Common myeloid progenitor, CD34-positive (primary cell): ENCODE measurements at regions not wholly inside any gene's neighbourhood (a gene's known extent, or its start where the extent isn't known, plus 50 kb on each side); places are given as distances from the start of the nearest gene placed in this dataset.

Source experiments
- CTCF ChIA-PET: fragments of 350-600 bp; sonication (Branson Sonifier 250); formaldehyde crosslinking; loops from one replicate; lab custom pipeline; 2021; ENCODE audit warnings: antibody characterized with exemption; lab: Charles Lee
- POLR2A ChIA-PET: fragments of 350-600 bp; sonication (Branson Sonifier 250); formaldehyde crosslinking; loops from one replicate; lab custom pipeline; 2021; ENCODE audit warnings: antibody characterized with exemption; lab: Charles Lee
- DNase-seq, 3 donors: peaks; one replicate each; pipeline versions ENCODE4 v3.0.0 to v3.0.0-alpha.2; 2013
- H3K27ac ChIP-seq, 2 experiments: 1 replicate in 1 of 2; 2 replicates in 1 of 2; pipeline ENCODE4 v1.7.0; 2013; ENCODE audit warnings: inconsistent platforms in 2 of 2, low read length in 2 of 2, mild to moderate bottlenecking in 2 of 2, low read depth in 1 of 2, moderate library complexity in 1 of 2; ENCODE audit not compliant: severe bottlenecking in 2 of 2, insufficient read depth in 1 of 2, poor library complexity in 1 of 2
- H3K27me3 ChIP-seq, 5 experiments: replicated peaks in 2 of 5; 1 replicate in 3 of 5; 2 replicates in 2 of 5; pipeline versions ENCODE4 v1.6.1 to v1.7.0; 2013; ENCODE audit warnings: low read length in 4 of 5, mild to moderate bottlenecking in 2 of 5, moderate library complexity in 2 of 5, inconsistent platforms in 1 of 5; ENCODE audit not compliant: insufficient read depth in 5 of 5, control insufficient read depth in 4 of 5
- H3K36me3 ChIP-seq, 4 experiments: 1 replicate in 2 of 4; 2 replicates in 2 of 4; pipeline versions ENCODE4 v1.6.1 to v1.7.0; 2013; ENCODE audit warnings: low read length in 3 of 4, control low read depth in 1 of 4, mild to moderate bottlenecking in 1 of 4; ENCODE audit not compliant: control insufficient read depth in 4 of 4, insufficient read depth in 4 of 4
- H3K4me1 ChIP-seq, 4 experiments: 1 replicate in 3 of 4; 2 replicates in 1 of 4; pipeline versions ENCODE4 v1.6.1 to v1.7.1; 2013; ENCODE audit warnings: low read length in 3 of 4, mild to moderate bottlenecking in 3 of 4, control low read depth in 1 of 4, inconsistent platforms in 1 of 4, moderate library complexity in 1 of 4; ENCODE audit not compliant: control insufficient read depth in 4 of 4, insufficient read depth in 4 of 4; ENCODE audit errors: control extremely low read depth in 1 of 4
- H3K4me3 ChIP-seq, 7 experiments: 1 replicate in 4 of 7; 2 replicates in 3 of 7; pipeline versions ENCODE4 v1.5.1 to v1.7.0; 2013; ENCODE audit warnings: mild to moderate bottlenecking in 7 of 7, low read length in 6 of 7, moderate library complexity in 6 of 7, inconsistent platforms in 2 of 7, low read depth in 2 of 7, control low read depth in 1 of 7; ENCODE audit not compliant: insufficient read depth in 4 of 7, control insufficient read depth in 1 of 7; ENCODE audit errors: extremely low read depth in 1 of 7
- H3K9me3 ChIP-seq, 5 experiments: 1 replicate in 4 of 5; 2 replicates in 1 of 5; pipeline versions ENCODE4 v1.6.1 to v1.7.1; 2013; ENCODE audit warnings: low read length in 4 of 5, mild to moderate bottlenecking in 2 of 5, inconsistent platforms in 1 of 5, low read depth in 1 of 5, moderate library complexity in 1 of 5; ENCODE audit not compliant: control insufficient read depth in 4 of 5, insufficient read depth in 2 of 5; ENCODE audit errors: control extremely low read depth in 1 of 5
- WGBS: methylation state at CpG from one replicate; pipeline ENCODE4 v1.1.5; 2013; ENCODE audit not compliant: insufficient coverage; 5-methylcytosine and 5-hydroxymethylcytosine counted together

GRCh38 chr13:107713314-107713713 lies 502.0 kb downstream of the LIG4 start:
- no peak for DNase-seq
- no peaks in the 10 kb centered on the region for H3K36me3 ChIP-seq
- ChIA-PET CTCF (no interaction called here), POLR2A (no interaction called here)
- no peaks in the 10 kb centered on the region for H3K9me3 ChIP-seq
- no peak overlapping the region for H3K4me3 ChIP-seq
- no peak overlapping the region for H3K27ac ChIP-seq
- H3K27me3 ChIP-seq: no peaks in the 10 kb centered on the region
- no peaks in the 10 kb centered on the region for H3K4me1 ChIP-seq

DNA sequence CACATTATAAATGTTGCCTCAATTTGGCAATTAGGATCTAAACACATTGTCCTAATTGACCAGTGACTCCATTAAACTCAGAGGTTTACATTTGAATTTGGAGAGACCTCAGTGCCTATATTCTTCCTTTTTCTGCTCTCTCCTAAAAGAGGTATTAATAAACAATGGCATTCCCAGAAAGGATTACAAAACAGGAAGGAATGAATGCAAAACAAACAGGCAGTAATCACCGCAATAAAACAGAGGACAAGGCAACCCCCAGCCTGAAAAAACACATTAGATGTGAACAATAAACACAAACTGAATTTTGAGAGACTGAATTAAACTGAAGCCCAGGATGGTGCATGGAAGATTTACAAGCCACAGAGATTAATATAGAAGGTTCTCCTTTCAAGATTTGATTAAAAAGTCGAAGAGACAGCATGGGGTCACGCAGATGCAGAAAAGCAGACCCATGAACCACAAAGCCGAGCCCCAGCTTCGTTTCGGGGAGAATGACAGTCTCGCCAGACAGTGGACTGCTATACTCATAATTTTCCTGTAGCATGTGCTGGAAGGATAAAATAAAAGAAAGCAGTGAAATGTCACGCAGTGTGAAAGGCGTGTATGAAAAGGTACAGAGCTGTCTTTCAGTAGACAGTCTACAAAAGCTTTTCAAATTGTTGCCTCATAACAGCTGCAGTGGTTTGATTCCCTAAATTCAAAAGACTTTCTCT lies 503.0 kb downstream of the LIG4 start:
- ChIA-PET CTCF (no interaction called here), POLR2A (no interaction called here)
- Histone ChIP-seq H3K27me3 (no peaks in the 10 kb centered on the region), H3K27ac (no peak overlapping the region), H3K36me3 (no peaks in the 10 kb centered on the region), H3K4me1 (no peaks in the 10 kb centered on the region), H3K4me3 (no peak overlapping the region), H3K9me3 (no peaks in the 10 kb centered on the region)
- no peak for DNase-seq
- WGBS: 72% methylated on average over 9 of the region's 9 CpGs

DNA sequence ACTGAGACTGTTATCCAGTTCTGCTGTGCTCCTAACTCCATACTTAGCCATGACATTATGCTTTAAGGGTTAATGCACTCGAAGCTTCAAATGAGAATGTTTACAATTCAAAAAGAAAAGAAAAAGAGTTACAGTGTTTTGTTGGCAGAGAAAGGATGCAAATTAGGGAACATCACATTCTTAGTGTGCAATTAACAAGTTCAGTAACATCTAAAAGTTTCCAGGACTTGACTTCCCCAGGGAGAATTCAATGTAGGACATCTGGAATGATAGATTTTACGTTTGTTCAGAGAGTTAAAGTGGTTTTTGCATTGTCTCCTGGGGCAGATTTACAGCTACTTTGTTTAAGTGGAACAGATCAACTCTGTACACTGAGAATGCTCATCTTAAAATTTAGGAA lies 525.2 kb downstream of the LIG4 start:
- no peak overlapping the region for H3K27ac ChIP-seq
- no peaks in the 10 kb centered on the region for H3K9me3 ChIP-seq
- no peak for DNase-seq
- CTCF ChIA-PET: no interaction called here
- POLR2A ChIA-PET: no interaction called here
- H3K36me3 ChIP-seq: no peaks in the 10 kb centered on the region
- WGBS: 29% methylated on average over 1 of the region's 2 CpGs
- H3K4me1 ChIP-seq: no peaks in the 10 kb centered on the region
- H3K27me3 ChIP-seq: no peaks in the 10 kb centered on the region
- no peak overlapping the region for H3K4me3 ChIP-seq

DNA sequence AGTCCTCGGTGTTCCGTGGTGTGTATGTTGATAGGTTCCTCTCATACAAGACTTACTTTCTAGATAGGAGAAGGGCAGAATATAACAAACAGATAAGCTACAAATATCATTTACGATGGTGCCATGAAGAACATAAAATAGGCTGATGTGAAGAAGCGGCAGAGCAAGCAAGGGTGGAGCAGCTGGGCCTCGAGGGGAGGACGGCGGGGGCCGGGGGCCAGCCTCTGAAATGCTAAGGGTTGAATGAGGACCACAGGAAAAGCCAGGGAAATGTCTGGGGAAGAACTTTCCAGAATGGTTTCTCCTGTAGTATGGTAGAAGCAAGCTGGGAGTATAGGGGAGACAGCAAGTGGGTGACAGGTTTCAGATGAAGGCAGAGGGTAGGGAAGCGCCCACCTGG lies 529.5 kb downstream of the LIG4 start:
- H3K4me1 ChIP-seq: no peaks in the 10 kb centered on the region
- H3K27me3 ChIP-seq: peaks cover 0 to 1% (median 0%) of the 10 kb centered on the region in 5 experiments
- ChIA-PET POLR2A (no interaction called here), CTCF (no interaction called here)
- H3K9me3 ChIP-seq: no peaks in the 10 kb centered on the region
- no peak overlapping the region for H3K27ac ChIP-seq
- DNase-seq: no peak
- 98% methylated on average over 5 of the region's 9 CpGs for WGBS
- no peaks in the 10 kb centered on the region for H3K36me3 ChIP-seq
- H3K4me3 ChIP-seq: no peak overlapping the region

DNA sequence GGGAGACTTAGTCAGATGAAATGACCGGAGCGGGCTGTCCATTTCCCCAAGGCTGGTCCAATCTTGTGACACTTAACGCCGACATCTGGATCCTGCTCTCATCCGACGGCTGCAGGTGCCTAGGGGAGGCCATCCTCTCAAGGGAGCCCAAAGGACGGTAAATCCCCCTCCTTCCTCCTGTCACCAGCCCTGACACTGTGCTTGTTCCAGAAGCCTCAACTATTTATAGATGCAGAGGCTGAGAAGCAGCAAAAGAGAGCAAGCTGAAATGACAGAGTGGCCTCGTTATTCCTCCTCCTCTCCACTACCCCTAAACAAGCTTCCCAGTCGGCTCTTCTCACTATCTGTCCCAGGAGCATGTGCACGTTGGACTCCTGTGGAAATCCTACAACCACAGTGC lies 533.7 kb downstream of the LIG4 start:
- Histone ChIP-seq H3K36me3 (no peaks in the 10 kb centered on the region), H3K9me3 (no peaks in the 10 kb centered on the region), H3K27ac (no peak overlapping the region), H3K4me1 (no peaks in the 10 kb centered on the region), H3K4me3 (no peak overlapping the region), H3K27me3 (peaks cover 0 to 1% (median 0%) of the 10 kb centered on the region in 5 experiments)
- DNase-seq: no peak
- POLR2A ChIA-PET: no interaction called here
- 90% methylated on average over 9 of the region's 10 CpGs for WGBS
- CTCF ChIA-PET: no interaction called here

DNA sequence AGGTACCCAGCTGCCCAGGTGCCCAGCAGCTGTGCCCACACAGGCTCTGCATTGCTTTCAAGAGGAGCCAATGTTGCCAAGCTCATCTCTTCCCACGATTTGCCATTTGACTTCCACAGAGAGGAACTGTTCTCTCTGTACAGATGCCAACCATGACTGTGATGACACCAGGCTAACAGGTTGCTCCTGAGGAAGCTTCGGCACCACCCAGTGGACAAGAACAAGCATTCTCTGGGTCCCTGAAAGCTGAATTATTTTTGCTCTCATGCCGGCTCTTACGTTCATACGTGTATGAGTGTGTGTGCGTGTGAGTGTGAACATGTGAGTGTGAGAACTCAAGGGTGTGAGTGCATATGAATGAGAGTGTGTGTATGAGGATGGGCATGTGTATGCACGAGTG lies 535.2 kb downstream of the LIG4 start:
- H3K36me3 ChIP-seq: no peaks in the 10 kb centered on the region
- peaks cover 0 to 1% (median 0%) of the 10 kb centered on the region in 5 experiments for H3K27me3 ChIP-seq
- ChIA-PET POLR2A (no interaction called here), CTCF (no interaction called here)
- no peaks in the 10 kb centered on the region for H3K4me1 ChIP-seq
- H3K27ac ChIP-seq: no peak overlapping the region
- 88% methylated on average over 6 of the region's 7 CpGs for WGBS
- no peaks in the 10 kb centered on the region for H3K9me3 ChIP-seq
- DNase-seq: no peak
- H3K4me3 ChIP-seq: no peak overlapping the region

- ChIA-PET CTCF (no interaction called here), POLR2A (no interaction called here)
- H3K36me3 ChIP-seq: no peaks in the 10 kb centered on the region
- H3K9me3 ChIP-seq: no peaks in the 10 kb centered on the region
- no peaks in the 10 kb centered on the region for H3K27me3 ChIP-seq
- 90% methylated on average over 6 of the region's 11 CpGs for WGBS
- H3K4me1 ChIP-seq: no peaks in the 10 kb centered on the region
- DNase-seq: no peak
- H3K27ac ChIP-seq: no peak overlapping the region
- H3K4me3 ChIP-seq: no peak overlapping the region
Measured at GRCh38 chr13:107678075-107678689, 537.2 kb downstream of the LIG4 start.
